ENCODE measurements at regions not wholly inside any gene's neighbourhood (a gene's known extent, or its start where the extent isn't known, plus 50 kb on each side); places are given as distances from the start of the nearest gene placed in this dataset.
A peak's percentile ranks its signal among the peaks of the same experiment; 100 is the strongest.
"Not testable (repeated sequence)": the region's sequence is repeated elsewhere in the genome, so short reads cannot be mapped to it uniquely, and the experiment has no call there.

DNA sequence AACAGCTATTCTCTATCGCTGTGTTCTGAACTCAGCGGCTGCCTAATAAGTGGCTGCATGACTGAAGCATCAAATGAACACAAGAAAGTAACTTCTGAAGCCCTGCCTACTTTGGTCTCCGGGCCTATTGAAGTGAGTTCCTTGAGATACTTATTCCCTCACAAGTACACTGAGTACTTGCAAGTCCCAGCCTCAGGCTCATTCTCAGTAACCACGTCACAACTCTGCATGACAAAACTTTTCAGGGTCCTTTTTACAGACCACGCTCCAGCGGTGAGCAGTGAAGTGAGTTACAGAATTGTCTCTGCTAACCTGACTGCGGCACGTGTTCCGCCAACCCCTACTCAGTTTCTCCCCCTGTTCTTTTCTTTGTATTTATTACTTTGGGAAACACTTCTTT is 1342.7 kb upstream of the ADGRL4 start:
- peak; percentile 63 for DNase-seq (ENCODE audit: low read depth, low spot score)

DNA sequence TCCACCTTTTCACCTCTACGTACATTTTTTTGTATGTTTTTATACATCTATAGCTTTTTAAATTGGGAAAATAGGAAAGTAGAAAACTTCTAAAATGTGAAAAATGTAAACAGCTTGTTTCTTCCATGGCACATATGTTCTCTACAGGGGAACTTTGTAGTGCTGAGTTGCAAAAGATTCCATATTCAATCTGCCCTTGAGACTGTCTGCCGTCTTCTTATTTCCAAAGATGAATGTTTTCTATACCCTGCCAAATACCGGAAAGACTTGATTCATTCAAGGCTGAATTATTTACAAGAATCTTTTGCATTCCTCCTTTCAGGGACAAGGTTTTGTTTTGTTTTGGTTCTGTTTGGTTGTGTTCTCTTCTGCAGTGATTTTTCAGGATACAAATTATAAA is 1334.5 kb upstream of the ADGRL4 start:
- DNase-seq (ENCODE audit: low read depth, low spot score): no peak

DNA sequence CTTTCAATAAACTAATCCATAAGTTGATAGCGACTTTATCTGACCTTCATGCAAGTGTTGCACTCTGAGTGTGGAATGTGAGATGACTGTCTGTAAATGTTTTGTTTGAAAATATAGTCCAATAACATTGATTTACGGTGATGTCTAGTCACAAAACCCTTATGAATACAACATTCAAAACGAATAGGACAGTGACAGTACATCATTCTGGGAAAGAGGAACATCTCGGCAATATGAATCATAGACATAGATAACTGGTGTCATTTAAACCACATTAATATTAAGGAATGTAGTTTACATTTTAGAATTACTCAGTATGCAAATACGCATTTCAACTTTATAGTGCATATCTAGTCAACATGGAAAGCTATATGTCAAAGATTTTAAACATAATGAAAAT is 1311.6 kb upstream of the ADGRL4 start:
- no peak for DNase-seq (ENCODE audit: low read depth, low spot score)

DNA sequence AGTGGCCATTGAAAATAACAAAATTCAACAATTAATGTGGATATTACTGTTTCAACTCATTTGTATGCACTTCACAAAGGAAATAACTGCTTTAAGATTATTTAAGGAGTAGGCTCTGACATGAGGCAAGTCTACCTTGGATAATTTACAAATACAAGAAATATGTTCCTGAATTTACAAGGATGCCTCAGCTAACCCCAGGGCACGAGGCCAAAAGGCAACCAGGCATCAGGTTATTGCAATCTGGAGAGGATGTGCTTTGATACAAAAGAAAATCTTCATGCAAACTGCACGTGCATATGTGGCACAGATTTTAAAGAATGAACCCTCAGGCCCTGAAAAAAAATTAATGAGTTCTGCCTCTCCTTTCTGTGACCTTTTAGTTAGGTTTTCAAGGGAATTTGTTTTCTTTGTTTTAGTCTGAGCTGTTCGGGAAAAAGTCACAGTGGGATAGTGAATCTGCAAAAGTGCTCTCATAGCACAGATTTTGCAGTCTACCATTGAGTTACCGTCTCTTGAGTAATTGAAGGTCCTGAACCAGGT is 1304.2 kb upstream of the ADGRL4 start:
- DNase-seq (ENCODE audit: low read depth, low spot score): no peak

DNA sequence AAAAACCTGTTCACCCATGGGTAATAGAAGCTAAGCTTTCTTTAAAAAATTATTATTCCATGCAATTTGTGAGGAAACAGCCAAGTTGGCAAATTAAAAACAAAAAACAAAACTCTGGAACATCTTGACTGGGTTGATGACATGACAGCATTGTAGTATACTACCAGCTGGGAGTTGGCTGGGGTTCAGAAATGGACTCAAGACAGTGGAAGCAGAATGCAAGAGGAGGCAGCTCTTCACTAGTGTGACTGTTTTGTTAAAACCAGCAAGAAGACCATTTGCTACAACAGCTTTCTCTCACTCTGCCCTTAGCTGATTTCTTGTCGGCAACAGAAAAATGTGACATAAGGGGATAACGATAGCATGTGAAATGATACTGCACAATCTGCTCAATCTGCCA is 1298.9 kb upstream of the ADGRL4 start:
- no peak for DNase-seq (ENCODE audit: low read depth, low spot score)

DNA sequence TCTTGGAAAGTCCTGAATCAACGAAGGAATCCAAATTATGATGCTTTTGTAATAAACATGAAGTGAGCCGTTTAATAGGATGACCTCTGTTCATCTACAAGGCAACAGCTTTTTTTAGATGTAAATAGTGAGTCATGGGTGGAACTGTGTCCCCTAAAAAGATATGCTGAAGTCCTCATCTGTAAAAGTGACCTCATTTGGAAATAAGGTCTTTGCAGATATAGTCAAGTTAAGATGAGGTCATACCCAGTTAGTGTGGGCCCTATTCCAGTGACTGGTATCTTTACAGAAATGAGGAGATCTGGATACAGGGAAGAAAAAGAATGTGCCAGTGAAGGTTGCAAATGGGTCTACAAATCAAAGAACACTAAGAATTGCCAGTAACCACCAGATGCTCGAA is 1287.3 kb upstream of the ADGRL4 start:
- DNase-seq (ENCODE audit: low read depth, low spot score): no peak

DNA sequence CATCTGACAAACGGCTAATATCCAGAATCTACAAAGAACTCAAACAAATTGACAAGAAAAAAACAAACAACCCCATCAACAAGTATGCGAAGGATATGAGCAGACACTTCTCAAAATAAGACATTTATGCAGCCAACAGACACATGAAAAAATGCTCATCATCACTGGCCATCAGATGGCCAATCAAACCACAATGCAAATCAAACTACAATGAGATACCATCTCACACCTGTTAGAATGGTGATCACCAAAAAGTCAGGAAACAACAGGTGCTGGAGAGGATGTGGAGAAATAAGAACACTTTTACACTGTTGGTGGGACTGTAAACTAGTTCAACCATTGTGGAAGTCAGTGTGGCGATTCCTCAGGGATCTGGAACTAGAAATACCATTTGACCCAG is 1282.2 kb upstream of the ADGRL4 start:
- DNase-seq (ENCODE audit: low read depth, low spot score): not testable (repeated sequence)

DNA sequence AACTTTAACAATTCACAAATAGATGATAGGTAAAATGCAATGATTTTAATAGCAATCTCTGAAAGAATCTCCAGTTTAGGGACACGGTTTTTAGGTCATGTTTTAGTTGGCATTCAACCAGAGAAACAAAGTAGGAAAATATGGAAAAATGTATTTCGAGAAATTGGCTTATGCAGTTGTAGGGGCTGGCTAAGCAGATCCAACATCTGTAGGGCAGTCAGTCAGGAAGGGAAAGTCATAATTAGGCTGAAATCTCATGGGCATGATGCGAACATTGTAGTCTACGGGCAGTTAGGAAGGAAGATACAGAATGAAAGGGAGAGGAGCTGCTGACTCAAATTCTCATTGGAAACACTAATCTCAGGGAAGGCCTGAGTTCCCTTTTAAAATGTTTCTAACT is 1276.0 kb upstream of the ADGRL4 start:
- DNase-seq (ENCODE audit: low read depth, low spot score): no peak

DNA sequence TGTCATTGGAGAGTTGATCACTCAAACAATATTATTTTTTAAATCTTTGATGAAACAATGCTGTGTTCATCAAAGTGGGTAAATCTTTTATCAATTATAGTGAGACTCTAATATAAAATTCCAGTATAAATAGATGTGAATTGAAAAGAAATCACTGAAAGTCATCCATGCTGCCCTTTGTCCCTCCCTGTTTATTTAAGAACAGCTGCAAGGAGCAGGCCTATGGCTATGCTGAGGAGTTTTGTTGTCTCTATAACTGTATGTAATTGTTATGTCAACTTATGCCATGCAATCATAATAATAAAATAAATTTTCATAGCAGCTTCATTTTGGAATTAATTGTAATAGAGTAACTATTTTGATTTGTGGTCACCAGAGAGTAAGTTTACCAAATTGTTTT is 1272.4 kb upstream of the ADGRL4 start:
- DNase-seq (ENCODE audit: low read depth, low spot score): no peak

DNA sequence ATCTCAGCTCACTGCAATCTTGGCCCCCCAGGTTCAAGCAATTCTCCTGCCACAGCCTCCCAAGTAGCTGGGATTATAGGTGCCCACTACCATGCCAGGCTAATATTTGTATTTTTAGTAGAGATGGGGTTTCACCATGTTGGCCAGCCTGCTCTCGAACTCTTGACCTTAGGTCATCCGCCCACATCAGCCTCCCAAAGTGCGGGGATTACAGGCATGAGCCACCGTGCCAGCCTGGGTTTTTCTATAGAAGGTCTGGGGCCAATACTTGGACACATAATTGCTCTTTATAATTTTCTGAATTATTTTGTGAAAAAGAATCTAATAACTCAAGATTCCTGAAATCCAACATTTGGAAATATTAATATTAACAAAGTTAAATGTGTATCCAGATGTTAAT is 1267.7 kb upstream of the ADGRL4 start:
- no peak for DNase-seq (ENCODE audit: low read depth, low spot score)

DNA sequence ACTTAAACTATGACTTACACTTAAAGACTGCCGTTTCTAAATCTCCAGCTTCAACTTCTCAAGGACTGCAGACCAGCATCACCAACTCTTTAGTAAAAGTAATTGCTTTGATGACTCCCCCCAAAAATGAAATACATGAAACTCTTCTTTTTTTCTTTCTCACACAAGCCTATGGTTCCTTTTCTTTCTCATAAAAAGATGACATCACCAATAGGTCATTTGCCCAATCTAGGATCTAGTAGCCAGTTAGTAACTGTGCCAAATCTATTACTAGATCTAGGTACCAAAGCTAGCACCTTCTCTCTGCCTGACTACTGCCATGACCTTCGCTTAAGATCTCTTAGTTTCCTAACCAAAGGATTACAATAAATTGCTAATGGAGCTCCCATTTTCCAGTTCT is 1266.0 kb upstream of the ADGRL4 start:
- DNase-seq (ENCODE audit: low read depth, low spot score): no peak

DNA sequence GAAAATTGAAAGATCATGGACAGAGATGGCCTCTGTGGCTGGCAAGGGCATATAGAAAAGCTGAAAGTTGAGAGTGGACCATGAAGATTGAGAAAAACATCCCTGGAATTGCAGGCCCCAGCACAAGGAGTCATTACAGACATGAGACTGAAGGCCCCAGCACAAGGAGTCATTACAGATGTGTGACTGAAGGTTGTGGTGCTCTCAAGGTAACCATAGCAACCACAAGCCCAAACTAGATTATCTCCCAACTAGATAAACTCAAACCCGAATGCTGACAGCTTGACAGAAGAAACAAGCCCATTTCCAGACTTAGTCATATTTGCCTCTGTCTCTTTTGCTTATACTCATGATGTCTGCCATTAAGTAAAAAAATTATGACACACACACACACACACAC is 1252.1 kb upstream of the ADGRL4 start:
- DNase-seq (ENCODE audit: low read depth, low spot score): peak; percentile 7

DNA sequence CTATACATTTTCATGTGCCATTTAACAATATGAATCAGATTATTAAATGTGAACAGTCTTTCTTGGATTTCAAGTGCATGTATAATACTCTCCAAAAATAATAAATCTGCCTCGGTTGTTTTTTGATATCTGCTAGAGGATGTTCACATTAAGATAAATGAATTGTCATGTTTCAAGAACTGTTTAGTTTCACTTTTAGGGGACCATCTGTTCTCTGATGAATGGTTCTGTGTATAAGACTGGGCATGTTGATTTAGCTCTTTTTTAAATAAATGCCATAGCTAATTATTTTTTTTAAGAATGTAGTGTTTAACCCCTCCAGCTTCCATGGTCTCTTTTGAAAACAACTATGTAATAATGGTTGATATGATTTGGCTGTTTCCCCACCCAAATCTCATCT is 1245.1 kb upstream of the ADGRL4 start:
- DNase-seq (ENCODE audit: low read depth, low spot score): no peak

DNA sequence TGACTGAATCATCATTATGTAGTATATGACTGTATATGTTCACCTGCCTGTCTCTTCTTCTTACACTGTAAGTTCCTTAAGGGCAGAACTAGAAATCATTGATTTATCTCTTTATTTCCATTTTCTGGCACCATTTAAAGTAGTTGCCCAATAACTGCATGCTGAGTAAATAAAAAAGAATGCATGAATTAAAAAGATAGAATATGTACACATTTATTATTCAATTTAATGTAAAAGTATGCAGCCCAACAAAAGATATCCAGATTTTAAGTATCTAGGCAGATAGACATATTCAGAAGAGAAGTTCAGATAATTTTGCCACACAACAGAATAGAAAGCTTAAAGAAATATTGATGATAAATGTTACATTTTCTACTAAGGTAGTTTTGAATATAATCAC is 1244.6 kb upstream of the ADGRL4 start:
- DNase-seq (ENCODE audit: low read depth, low spot score): no peak

DNA sequence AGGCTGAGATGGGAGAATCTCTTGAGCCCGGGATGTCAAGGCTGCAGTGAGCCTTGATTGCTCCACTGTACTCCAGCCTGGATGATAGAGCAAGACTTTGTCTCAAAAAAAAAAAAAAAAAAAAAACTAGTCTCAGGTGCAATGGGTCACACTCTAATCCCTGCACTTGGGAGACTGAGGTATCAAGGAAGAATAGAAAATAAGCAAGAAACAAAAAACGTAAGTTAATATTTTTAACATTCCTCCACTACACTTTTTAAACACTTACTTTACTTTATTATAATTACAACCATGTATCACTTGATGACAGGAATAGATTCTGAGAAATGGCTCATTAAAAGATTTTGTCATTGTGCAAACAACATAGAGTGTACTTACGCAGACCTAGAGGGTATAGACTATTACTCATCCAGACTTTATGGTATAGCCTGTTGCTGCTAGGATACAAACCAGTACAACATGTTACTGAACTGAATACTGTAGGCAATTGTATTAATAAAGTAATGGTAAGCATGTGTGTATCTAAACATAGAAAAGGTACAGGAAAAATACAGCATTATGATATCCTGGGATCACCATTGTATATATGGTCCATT is 1244.1 kb upstream of the ADGRL4 start:
- DNase-seq (ENCODE audit: low read depth, low spot score): no peak

DNA sequence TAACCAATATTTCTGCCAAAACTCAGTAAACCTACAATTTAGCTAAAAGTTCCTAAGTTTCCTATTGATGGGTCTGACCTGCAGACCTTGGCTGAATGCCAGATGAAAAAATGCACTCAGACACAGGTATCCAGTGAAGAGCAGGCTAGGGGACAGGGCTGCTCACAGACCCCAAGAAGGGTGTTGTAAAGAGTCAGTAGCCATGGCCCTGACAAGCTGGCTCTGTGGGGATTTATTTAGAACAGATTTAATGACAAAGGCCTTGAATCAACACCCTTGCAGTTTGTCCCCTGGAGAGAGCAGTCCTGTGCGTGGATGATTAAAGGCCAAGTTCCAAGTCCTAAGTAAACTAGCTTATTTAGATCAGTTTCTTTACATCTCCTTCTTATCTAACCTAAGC is 1243.2 kb upstream of the ADGRL4 start:
- DNase-seq (ENCODE audit: low read depth, low spot score): no peak

DNA sequence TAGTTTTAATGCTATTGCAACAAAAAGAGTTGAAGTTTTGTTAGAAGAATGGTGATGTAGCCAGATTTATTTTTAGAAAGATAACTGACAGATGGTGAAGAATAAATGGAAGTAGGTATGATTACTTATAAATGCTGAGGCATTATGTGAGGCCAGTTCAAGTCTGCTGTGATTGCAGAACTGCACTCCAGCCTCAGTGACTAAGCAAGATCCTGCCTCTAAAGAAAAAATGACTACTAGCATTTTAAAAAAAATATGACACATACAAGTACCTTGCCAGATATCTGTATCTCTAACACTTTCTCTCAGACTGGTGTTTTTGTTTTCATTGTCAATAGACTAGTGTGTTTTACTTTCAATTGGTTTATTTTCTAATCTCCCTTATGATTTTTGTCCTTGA is 1242.4 kb upstream of the ADGRL4 start:
- DNase-seq (ENCODE audit: low read depth, low spot score): no peak

DNA sequence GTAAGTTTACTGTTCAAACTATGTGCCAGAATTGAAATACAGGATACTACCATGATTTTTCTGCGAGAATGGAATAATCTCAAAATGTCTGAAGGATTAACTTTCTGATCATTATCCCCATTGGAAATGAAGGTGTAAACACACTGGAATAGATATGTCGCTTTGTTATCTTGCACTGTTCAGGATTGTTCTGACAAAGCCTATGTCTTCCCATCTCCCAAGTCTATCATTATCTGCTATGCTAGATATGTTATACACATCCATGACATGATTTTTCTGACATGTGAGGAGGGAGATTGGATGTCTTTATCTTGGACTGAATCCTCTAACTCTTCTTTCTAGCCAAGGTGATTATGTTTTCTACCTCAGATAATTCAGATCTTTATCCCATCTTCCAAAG is 1239.3 kb upstream of the ADGRL4 start:
- no peak for DNase-seq (ENCODE audit: low read depth, low spot score)

DNA sequence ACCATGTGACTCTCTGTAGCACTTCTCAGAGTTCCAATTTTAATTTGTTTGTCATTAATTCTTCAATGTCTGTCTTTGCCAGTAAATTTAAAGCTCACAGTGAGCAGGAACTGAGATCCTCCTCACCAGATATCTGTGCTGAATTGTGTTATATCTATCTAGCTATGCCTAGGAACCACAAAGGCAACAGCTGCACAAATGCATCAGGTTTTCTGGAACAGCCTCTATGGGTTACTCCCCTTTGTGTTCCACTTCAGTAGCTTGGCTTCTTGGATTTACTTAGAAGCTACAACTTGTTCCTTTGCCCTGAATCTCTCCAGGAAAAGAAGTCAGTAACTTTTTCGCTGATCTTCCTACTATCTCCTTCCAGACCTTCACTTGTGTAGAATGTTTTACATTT is 1237.8 kb upstream of the ADGRL4 start:
- no peak for DNase-seq (ENCODE audit: low read depth, low spot score)

DNA sequence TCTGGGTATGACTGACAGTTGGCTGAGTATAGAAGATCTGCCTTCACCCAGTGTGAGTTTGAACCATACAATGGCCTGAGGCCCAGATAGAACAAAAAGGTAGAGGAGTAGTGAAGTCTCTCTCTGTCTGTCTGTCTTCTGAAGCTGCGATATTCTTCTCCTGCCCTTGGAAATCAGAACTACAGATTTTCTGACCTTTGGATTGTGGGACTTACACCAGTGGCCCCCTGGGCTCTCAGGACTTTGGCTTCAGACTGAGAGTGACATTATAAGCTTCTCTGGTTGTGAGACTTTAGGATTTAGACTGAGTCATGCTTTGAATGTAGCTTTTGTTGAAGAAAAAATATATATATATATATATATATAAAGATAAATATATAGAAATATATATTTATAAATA is 1235.0 kb upstream of the ADGRL4 start:
- DNase-seq (ENCODE audit: low read depth, low spot score): no peak

DNA sequence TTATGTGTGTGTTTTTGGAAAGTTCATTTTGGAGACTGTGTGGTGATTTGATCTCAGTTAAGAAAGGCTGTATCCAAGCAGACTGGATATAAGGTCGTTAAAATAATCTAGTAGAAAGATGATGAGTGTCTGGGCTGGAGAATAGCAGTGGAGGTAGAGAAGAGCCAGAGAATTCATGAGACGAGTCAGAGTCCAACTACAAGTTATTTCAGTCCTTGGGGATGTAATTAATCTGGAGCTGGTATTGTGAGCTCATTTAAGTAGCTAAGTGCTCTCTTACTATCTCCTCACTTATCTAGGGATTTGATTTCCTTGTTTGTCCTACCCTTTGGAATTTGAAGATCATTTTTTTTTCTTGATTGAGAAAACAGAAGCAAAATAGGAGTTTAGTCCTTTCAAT is 1219.0 kb upstream of the ADGRL4 start:
- DNase-seq (ENCODE audit: low read depth, low spot score): no peak

DNA sequence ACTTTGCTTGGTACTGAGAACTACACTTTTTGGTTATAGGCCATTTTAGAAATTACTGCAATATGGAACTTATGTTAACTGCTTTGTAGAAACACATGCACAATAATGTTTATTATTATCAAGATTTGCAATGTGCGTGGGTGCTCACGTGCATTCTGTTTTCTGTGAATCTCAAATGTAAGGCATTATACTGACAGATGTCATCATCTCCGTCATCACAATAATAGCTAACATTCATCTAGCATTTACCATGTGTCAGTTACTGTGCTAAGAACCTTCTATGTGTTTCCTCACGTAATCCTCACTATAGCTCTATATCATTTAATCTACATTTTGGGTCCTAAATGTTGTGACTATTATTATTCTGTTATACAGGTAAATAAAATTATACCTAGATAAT is 1214.8 kb upstream of the ADGRL4 start:
- DNase-seq (ENCODE audit: low read depth, low spot score): no peak

DNA sequence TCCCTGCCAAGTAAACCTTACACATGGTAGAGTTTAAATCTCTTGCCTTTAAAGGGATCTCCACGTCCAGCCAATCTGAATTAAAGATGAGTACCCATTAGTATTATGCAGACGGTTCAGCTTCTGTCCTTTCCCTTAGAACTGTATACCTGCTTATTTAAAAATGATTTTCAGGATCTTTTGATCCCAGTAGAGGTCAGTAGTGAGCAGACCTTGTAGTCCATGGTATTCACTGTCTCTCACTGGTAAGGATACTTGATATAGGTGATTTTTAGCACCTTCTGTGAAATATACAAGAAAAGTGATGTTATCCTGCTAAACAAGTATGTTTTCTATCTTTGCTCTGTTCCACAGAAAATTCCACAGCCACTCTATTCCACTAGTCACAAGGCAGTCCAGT is 1211.6 kb upstream of the ADGRL4 start:
- no peak for DNase-seq (ENCODE audit: low read depth, low spot score)

DNA sequence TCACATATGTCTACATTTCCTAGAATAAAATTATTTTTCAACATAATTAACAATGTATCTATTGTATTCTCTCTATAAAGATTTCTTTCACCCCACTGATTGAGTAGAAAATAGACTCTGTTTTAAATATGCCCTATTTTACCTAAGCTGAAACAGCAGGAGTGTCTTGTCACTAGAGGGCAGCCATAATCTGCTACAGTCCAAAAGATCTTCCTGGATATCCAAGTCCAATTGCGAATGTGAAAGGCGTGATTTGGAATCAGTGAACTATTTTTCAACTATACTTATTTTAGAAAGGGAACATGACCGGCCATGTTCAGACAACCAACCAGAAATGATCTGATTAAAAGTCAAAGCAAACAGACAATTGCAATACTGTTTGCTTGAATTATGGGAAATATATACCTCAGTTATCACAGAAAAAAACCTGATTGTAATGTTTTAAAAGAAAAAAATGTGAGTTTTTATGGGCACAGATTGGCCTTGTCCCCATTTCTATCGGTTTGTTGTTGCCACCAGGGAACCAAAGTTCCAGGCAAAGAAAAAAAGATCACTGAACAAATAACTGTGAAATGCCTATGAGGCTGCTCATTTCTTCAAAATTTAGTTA is 1211.0 kb upstream of the ADGRL4 start:
- DNase-seq (ENCODE audit: low read depth, low spot score): no peak

All from ELF-1 (cell line).